ENCODE measurements at regions not wholly inside any gene's neighbourhood (a gene's known extent, or its start where the extent isn't known, plus 50 kb on each side); places are given as distances from the start of the nearest gene placed in this dataset.

DNA sequence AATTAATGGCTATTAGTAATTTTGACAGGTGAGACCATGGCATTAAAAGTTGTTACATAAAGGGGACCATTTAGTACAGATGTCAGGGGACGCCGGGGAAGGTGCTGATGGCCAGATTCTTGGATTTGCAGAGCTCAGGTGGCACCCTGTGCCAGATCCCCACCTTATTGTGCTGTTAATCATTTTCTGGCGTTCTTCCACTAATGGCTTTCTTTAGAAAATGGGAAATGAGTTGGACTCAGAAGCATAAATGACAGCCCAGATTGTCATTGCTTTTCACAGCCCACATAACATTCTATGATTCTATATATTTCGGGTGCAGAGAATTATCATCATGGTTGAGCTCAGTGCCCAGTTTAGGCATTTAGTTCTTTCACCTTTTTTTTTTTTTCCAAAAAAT, 257.2 kb upstream of the TCF4 start:
- TF ChIP-seq ZFP3 (CRISPR knock-in tag; IDR thresholded peaks at IDR 0.05) (no peak), SNAI2 (CRISPR knock-in tag; IDR thresholded peaks at IDR 0.05) (no peak)

Data from SK-N-SH treated with all-trans-retinoic acid at 6 μM for 48 hours (cell line).